HG03045 (cell line): ENCODE measurements at regions not wholly inside any gene's neighbourhood (a gene's known extent, or its start where the extent isn't known, plus 50 kb on each side); places are given as distances from the start of the nearest gene placed in this dataset.
"Not testable (repeated sequence)": the region's sequence is repeated elsewhere in the genome, so short reads cannot be mapped to it uniquely, and the experiment has no call there.

Source experiments
- ATAC-seq: cut with Tn5 transposase; IDR thresholded peaks from one replicate; pipeline ENCODE4 v1.9.1; 2021; ENCODE audit warnings: mild to moderate bottlenecking, moderate library complexity; ENCODE audit not compliant: unreplicated experiment

GRCh38 chr1:218900615-218901014, 273.1 kb upstream of the LYPLAL1 start:
- ATAC-seq, result no peak

GRCh38 chr1:218904416-218904815, 269.3 kb upstream of the LYPLAL1 start:
- ATAC-seq, result no peak

- ATAC-seq, result no peak
Measured at GRCh38 chr1:218916720-218917119, 257.0 kb upstream of the LYPLAL1 start.

GRCh38 chr1:218917656-218918055, 256.0 kb upstream of the LYPLAL1 start:
- no peak for ATAC-seq

GRCh38 chr1:218925777-218926176, 247.9 kb upstream of the LYPLAL1 start:
- ATAC-seq, result no peak

- ATAC-seq, result no peak
Measured at GRCh38 chr1:218926631-218927030, 247.0 kb upstream of the LYPLAL1 start.

GRCh38 chr1:218930000-218930399, 243.7 kb upstream of the LYPLAL1 start:
- ATAC-seq, result no peak

- no peak for ATAC-seq
Measured at GRCh38 chr1:218930472-218931241, 243.0 kb upstream of the LYPLAL1 start.

- no peak for ATAC-seq
Measured at GRCh38 chr1:218931324-218931723, 242.4 kb upstream of the LYPLAL1 start.

GRCh38 chr1:218933513-218933912, 240.2 kb upstream of the LYPLAL1 start:
- ATAC-seq, result no peak

GRCh38 chr1:218935408-218935807, 238.3 kb upstream of the LYPLAL1 start:
- ATAC-seq, result not testable (repeated sequence)

GRCh38 chr1:218938259-218938658, 235.4 kb upstream of the LYPLAL1 start:
- ATAC-seq, result no peak

GRCh38 chr1:218939095-218939494, 234.6 kb upstream of the LYPLAL1 start:
- no peak for ATAC-seq

GRCh38 chr1:218942431-218942830, 231.2 kb upstream of the LYPLAL1 start:
- ATAC-seq, result no peak

GRCh38 chr1:218943371-218943770, 230.3 kb upstream of the LYPLAL1 start:
- ATAC-seq, result no peak

GRCh38 chr1:218945050-218945449, 228.6 kb upstream of the LYPLAL1 start:
- ATAC-seq, result no peak

- no peak for ATAC-seq
Measured at GRCh38 chr1:218946147-218946546, 227.5 kb upstream of the LYPLAL1 start.

- ATAC-seq, result no peak
Measured at GRCh38 chr1:218948446-218948845, 225.2 kb upstream of the LYPLAL1 start.

GRCh38 chr1:218953386-218953785, 220.3 kb upstream of the LYPLAL1 start:
- no peak for ATAC-seq

GRCh38 chr1:218957971-218958370, 215.7 kb upstream of the LYPLAL1 start:
- ATAC-seq, result no peak

GRCh38 chr1:218959784-218960183, 213.9 kb upstream of the LYPLAL1 start:
- ATAC-seq, result no peak

- no peak for ATAC-seq
Measured at GRCh38 chr1:218964471-218965185, 209.1 kb upstream of the LYPLAL1 start.
